ENCODE measurements at regions not wholly inside any gene's neighbourhood (a gene's known extent, or its start where the extent isn't known, plus 50 kb on each side); places are given as distances from the start of the nearest gene placed in this dataset.

DNA sequence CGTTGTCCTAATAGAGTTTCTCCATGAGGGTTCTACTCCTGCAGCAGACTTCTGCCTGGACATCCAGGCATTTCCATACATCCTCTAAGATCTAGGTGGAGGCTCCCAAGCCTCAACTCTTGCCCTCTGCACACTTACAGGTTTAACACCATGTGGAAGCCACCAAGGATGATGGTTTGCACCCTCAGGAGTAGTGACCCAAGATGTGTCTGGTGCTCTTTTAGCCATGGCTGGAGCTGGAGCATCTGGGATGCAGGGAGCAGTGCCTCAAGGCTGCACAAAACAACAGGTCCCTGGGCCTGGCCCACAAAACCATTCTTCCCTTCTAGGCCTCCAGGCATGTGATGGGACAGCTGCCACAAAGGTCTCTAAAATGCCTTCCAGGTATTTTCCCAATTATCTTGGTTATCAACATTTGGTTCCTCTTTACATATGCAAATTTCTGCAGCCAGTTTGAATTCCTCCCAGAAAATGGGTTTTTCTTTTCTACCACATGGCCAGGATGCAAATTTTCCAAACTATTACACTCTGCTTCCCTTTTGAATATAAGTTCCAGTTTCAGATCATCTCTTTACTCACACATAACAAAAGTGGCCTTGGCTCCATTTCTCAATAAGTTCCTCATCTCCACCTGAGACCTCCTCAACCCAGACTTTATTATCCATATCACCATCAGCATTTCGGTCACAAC is 69.5 kb upstream of the GNAZ start:
- DNase-seq, result no peak

DNA sequence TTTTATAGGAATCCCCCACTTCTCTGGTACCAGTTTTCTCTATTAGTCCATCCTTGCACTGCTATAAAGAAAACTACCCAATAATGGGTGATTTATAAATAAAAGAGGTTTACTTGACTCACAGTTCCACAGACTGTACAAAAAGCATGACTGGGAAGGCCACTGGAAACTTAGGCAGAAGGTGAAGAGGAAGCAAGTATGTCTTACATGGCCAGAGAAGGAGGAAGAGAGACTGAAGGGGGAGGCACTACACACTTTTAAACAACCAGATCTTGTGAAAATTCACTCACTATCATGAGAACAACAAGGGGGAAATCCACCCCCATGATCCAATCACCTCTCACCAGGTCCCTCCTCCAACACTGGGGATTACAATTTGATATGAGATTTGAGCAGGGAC is 68.9 kb upstream of the GNAZ start:
- DNase-seq, result no peak

DNA sequence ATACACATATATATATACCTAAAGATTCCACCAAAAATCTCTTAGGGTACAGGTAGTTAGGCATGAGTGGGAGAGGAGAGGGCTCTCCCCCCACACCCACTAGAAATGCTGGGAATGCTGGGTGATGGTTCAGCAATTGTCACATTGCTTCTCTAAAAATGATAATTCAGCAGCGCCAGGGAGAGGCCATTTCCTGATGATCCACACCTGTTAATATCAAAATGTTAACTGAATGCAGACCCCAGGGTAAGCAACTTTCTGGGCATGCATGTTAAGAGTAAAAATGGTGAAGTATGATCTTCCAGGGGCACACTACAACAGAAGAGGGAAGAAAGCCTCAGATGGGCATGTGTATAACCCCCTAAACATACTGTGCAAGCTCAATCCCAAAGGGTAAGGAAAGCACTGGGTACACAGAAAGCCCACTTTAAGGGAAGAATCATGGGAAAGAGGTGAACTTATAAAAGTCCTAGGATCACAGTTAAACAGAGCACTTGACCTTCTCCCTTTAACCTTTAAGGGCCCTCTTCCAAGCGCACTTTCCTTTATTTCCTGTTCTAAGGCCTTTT is 67.6 kb upstream of the GNAZ start:
- no peak for DNase-seq

DNA sequence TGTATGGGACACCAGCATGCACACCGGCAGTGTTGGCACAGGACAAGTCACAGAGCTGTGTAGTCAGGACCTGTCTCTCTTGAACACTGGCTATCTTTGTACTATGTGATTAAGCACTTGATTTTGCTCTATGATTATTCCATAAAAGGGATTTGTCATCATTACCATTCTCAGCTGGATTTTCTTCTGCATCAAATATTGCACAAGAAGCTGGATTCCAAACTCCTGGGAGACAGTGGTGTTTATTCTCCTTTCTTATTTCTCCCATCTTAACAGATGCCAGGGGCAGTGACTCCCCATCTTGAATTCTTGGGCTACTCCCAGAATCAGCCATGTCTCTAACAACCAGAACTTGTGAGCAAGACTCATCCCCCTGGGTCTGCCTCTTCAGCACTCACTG is 62.5 kb upstream of the GNAZ start:
- DNase-seq, result no peak

DNA sequence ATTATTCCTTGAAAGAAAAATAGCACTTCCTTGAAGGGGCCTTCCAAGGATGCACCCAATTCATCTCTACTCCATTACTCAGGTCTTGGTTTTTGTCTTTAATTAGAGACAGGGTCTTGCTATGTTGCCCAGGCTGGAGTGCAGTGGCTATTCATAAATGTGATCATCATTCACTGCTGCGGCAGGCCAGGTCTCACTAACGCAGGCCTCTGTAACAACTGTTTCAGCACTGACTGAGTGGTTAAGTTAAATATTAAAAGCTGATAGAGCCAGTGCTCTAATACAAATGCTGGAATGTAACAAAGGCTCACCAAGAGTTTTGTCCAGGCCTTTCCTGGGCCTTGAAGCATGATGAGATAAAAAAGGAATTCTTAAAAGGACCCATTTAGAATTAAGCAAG is 61.4 kb upstream of the GNAZ start:
- DNase-seq, result no peak
